ENCODE measurements at regions not wholly inside any gene's neighbourhood (a gene's known extent, or its start where the extent isn't known, plus 50 kb on each side); places are given as distances from the start of the nearest gene placed in this dataset.

DNA sequence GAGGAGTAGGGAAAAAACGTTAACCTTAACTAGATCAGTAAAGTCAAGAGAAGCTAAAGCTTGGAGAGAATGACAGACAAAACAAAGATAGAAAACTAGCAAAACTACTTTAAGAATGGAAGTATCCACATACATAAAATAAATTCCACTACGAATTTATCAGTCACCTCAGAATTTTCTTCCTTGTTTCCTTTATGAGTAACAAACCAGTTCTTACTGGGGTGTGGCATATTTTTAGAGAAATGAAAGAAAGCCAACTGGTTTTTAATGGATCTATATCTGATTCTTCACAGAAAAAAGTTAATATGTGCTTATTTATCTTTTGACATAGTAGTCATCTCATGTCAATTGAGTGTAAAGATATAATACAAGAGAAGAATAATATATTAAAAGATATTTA lies 2033.7 kb upstream of the CELF4 start:
- TF ChIP-seq, protein P1, sequence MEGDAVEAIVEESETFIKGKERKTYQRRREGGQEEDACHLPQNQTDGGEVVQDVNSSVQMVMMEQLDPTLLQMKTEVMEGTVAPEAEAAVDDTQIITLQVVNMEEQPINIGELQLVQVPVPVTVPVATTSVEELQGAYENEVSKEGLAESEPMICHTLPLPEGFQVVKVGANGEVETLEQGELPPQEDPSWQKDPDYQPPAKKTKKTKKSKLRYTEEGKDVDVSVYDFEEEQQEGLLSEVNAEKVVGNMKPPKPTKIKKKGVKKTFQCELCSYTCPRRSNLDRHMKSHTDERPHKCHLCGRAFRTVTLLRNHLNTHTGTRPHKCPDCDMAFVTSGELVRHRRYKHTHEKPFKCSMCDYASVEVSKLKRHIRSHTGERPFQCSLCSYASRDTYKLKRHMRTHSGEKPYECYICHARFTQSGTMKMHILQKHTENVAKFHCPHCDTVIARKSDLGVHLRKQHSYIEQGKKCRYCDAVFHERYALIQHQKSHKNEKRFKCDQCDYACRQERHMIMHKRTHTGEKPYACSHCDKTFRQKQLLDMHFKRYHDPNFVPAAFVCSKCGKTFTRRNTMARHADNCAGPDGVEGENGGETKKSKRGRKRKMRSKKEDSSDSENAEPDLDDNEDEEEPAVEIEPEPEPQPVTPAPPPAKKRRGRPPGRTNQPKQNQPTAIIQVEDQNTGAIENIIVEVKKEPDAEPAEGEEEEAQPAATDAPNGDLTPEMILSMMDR (IDR thresholded peaks at IDR 0.05) = no peak
- no peak for TF ChIP-seq POLR2A (IDR thresholded peaks at IDR 0.05)

All from sigmoid colon (tissue), 3 donors.